CD4-positive, alpha-beta T cell treated with Interferon alpha-2 for 1 hour (primary cell): ENCODE measurements at regions not wholly inside any gene's neighbourhood (a gene's known extent, or its start where the extent isn't known, plus 50 kb on each side); places are given as distances from the start of the nearest gene placed in this dataset.

Experiments used
- DNase-seq, 2 donors: peaks; one replicate each; pipeline ENCODE4 v3.0.0-alpha.2; 2020 to 2022

- DNase-seq: no peak
Observed at GRCh38 chr4:18686338-18687037, 664.9 kb upstream of the LCORL start.

- DNase-seq: no peak
Observed at GRCh38 chr4:18684932-18685331, 663.4 kb upstream of the LCORL start.

GRCh38 chr4:18676526-18676915 is 655.0 kb upstream of the LCORL start:
- DNase-seq: no peak

- no peak for DNase-seq
Observed at GRCh38 chr4:18675586-18676525, 654.3 kb upstream of the LCORL start.

GRCh38 chr4:18670034-18670433 is 648.5 kb upstream of the LCORL start:
- DNase-seq: no peak

- DNase-seq: no peak
Observed at GRCh38 chr4:18669390-18669789, 647.8 kb upstream of the LCORL start.

GRCh38 chr4:18666322-18666721 is 644.8 kb upstream of the LCORL start:
- no peak for DNase-seq

GRCh38 chr4:18664171-18664570 is 642.6 kb upstream of the LCORL start:
- no peak for DNase-seq

GRCh38 chr4:18645351-18645750 is 623.8 kb upstream of the LCORL start:
- DNase-seq: no peak

GRCh38 chr4:18641334-18641733 is 619.8 kb upstream of the LCORL start:
- DNase-seq: no peak

- no peak for DNase-seq
Observed at GRCh38 chr4:18638031-18638430, 616.5 kb upstream of the LCORL start.

GRCh38 chr4:18636001-18636585 is 614.5 kb upstream of the LCORL start:
- no peak for DNase-seq

- DNase-seq: no peak
Observed at GRCh38 chr4:18635531-18635930, 614.0 kb upstream of the LCORL start.

GRCh38 chr4:18631586-18631985 is 610.0 kb upstream of the LCORL start:
- no peak for DNase-seq

- DNase-seq: no peak
Observed at GRCh38 chr4:18630218-18631110, 608.9 kb upstream of the LCORL start.

- DNase-seq: no peak
Observed at GRCh38 chr4:18627447-18628005, 606.0 kb upstream of the LCORL start.

GRCh38 chr4:18626996-18627395 is 605.4 kb upstream of the LCORL start:
- DNase-seq: no peak

- no peak for DNase-seq
Observed at GRCh38 chr4:18626366-18626765, 604.8 kb upstream of the LCORL start.

- DNase-seq: no peak
Observed at GRCh38 chr4:18621186-18621585, 599.6 kb upstream of the LCORL start.

- no peak for DNase-seq
Observed at GRCh38 chr4:18616720-18617119, 595.2 kb upstream of the LCORL start.

GRCh38 chr4:18611026-18611425 is 589.5 kb upstream of the LCORL start:
- DNase-seq: no peak

- no peak for DNase-seq
Observed at GRCh38 chr4:18608908-18609533, 587.5 kb upstream of the LCORL start.
